ENCODE measurements at regions not wholly inside any gene's neighbourhood (a gene's known extent, or its start where the extent isn't known, plus 50 kb on each side); places are given as distances from the start of the nearest gene placed in this dataset.

DNA sequence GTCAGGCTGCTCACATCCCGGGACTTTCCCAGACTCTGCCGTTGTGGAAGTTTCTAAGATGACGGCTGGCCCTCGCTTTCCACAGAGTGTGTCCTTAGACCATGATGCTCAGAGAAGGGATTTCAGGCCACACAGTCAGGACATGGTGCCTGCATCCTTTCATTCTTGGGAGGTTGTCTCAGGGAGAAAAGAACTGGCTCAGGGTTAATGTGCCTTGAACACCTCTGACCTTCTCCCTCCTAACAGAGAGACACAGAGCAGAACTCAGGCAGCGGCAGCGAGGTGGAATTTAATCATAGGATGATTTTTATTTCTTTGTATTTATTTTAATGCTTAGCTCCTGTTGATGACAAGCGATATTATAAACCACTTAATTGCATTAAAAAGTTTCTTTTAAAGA lies 96.9 kb upstream of the ATP2B2 start (continued):
- TF ChIP-seq TCF7L2 (IDR thresholded peaks at IDR 0.05; ENCODE audit: borderline replicate concordance, extremely low read depth, insufficient read depth, insufficient read length) = no peak

DNA sequence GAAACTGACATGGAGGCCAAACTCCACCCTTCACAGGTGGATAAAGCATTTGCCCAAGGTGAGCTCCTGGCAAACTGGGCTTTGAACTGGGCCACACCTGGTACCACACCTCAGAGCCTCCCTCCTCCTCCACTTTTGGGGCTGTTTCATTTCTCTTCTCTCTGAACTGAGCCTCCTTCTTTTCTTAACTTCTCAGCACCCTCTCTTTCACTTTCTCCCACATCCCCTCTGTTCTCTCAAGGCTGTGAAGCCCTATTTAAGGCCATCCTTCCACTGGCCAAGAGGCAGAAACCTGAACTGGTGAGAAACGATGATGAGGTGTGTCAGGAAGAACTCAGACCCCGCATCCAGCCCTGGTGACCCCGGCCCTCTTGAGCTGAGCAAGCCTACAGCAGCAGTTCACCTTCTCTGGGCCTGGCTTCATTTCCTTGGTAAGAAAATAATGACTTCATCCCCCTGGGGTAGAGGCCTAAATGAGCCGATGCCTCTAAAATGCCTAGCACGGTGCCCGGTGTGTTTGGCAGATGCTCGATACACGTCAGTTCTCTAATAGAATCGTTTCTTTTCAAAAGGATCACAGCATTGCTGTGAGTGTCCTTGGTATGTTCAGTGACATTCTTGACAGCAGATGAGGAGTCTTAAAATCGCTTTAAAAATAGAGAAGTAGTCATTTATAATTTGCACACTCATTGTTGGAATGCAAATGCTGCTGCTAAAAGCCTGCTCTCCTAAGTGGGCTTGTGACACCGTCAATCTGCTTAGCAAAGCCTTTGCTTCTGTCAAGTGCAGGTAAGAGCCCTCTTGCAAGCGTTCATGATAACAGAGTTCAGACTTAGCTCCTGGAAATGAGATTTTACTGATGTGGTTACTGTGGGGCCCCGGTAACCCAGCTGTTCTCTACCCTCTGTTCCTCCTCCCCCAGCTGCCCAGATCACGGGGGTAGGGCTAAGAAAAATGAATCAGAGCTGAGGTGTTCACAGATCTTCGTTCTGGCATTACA lies 97.7 kb upstream of the ATP2B2 start:
- ChIA-PET RAD21 (ENCODE audit: low non-redundant PET in 1 of 2, low total read pairs in 2 of 2, uncharacterized antibody in 2 of 2, unreplicated experiment in 2 of 2) (no interaction called here), CTCF (no interaction called here), POLR2A (no interaction called here)
- Histone ChIP-seq H2AFZ (ENCODE audit: low read depth, low read length, poor library complexity, severe bottlenecking) (no peak overlapping the region), H3K36me3 (ENCODE audit: control insufficient read depth in 1 of 2, insufficient read depth in 2 of 2, low read length in 2 of 2) (no peaks in the 10 kb centered on the region), H3K9me2 (ENCODE audit: insufficient read depth) (no peaks in the 10 kb centered on the region), H3K9me3 (ENCODE audit: control insufficient read depth in 1 of 2, insufficient read depth in 1 of 2, low read depth in 1 of 2, low read length in 2 of 2) (no peaks in the 10 kb centered on the region), H3K79me2 (ENCODE audit: insufficient read depth, low read length) (no peaks in the 10 kb centered on the region), H3K4me1 (ENCODE audit: control insufficient read depth in 1 of 2, insufficient read depth in 2 of 2, low read length in 2 of 2) (no peaks in the 10 kb centered on the region), H3K9ac (ENCODE audit: low read length) (no peak overlapping the region), H3K27me3 (ENCODE audit: insufficient read depth, low read length) (peaks cover 42% of the 10 kb centered on the region; the same call in 1 of the 2 replicates), H3K4me3 (replicated peaks in 1 of 2; ENCODE audit: low read depth in 1 of 2, low read length in 2 of 2) (no peak overlapping the region), H3K27ac (ENCODE audit: low read depth, low read length) (no peak overlapping the region), H3K4me2 (ENCODE audit: low read length) (no peak overlapping the region), H4K20me1 (ENCODE audit: insufficient read depth) (no peaks in the 10 kb centered on the region)
- TF ChIP-seq, protein P1, sequence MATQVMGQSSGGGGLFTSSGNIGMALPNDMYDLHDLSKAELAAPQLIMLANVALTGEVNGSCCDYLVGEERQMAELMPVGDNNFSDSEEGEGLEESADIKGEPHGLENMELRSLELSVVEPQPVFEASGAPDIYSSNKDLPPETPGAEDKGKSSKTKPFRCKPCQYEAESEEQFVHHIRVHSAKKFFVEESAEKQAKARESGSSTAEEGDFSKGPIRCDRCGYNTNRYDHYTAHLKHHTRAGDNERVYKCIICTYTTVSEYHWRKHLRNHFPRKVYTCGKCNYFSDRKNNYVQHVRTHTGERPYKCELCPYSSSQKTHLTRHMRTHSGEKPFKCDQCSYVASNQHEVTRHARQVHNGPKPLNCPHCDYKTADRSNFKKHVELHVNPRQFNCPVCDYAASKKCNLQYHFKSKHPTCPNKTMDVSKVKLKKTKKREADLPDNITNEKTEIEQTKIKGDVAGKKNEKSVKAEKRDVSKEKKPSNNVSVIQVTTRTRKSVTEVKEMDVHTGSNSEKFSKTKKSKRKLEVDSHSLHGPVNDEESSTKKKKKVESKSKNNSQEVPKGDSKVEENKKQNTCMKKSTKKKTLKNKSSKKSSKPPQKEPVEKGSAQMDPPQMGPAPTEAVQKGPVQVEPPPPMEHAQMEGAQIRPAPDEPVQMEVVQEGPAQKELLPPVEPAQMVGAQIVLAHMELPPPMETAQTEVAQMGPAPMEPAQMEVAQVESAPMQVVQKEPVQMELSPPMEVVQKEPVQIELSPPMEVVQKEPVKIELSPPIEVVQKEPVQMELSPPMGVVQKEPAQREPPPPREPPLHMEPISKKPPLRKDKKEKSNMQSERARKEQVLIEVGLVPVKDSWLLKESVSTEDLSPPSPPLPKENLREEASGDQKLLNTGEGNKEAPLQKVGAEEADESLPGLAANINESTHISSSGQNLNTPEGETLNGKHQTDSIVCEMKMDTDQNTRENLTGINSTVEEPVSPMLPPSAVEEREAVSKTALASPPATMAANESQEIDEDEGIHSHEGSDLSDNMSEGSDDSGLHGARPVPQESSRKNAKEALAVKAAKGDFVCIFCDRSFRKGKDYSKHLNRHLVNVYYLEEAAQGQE (IDR thresholded peaks at IDR 0.05; ENCODE audit: low read depth) = no peak
- TF ChIP-seq, protein P2, sequence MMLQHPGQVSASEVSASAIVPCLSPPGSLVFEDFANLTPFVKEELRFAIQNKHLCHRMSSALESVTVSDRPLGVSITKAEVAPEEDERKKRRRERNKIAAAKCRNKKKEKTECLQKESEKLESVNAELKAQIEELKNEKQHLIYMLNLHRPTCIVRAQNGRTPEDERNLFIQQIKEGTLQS (IDR thresholded peaks at IDR 0.05) = no peak
- no peak for TF ChIP-seq FOSL1 (IDR thresholded peaks at IDR 0.05; ENCODE audit: low read depth)
- intact Hi-C loops (cut with micrococcal nuclease) = no loop called here
- ATAC-seq (no peak), DNase-seq (ENCODE audit: low read depth, low spot score) (no peak)
- no TSS peak for BruUV-seq (replicated peaks)

All from HCT116 (cell line).